Upper lobe of left lung (tissue), 4 donors: ENCODE measurements at regions not wholly inside any gene's neighbourhood (a gene's known extent, or its start where the extent isn't known, plus 50 kb on each side); places are given as distances from the start of the nearest gene placed in this dataset.

Experiments used
- POLR2AphosphoS5 ChIP-seq, 2 donors: sonication (generic); formaldehyde crosslinking; IDR thresholded peaks; one replicate each; pipeline ENCODE4 v1.5.1; 2017; ENCODE audit warnings: antibody characterized with exemption in 2 of 2
- TF ChIP-seq, protein P1 (sequence below), 6 experiments: fragments of 450-650 bp in 4 of 6; fragments of 200-600 bp in 2 of 6; sonication (generic) in 2 of 6; IDR thresholded peaks; one replicate each; pipeline ENCODE4 v1.5.1; 2016 to 2019; ENCODE audit warnings: antibody characterized with exemption in 6 of 6

DNA sequence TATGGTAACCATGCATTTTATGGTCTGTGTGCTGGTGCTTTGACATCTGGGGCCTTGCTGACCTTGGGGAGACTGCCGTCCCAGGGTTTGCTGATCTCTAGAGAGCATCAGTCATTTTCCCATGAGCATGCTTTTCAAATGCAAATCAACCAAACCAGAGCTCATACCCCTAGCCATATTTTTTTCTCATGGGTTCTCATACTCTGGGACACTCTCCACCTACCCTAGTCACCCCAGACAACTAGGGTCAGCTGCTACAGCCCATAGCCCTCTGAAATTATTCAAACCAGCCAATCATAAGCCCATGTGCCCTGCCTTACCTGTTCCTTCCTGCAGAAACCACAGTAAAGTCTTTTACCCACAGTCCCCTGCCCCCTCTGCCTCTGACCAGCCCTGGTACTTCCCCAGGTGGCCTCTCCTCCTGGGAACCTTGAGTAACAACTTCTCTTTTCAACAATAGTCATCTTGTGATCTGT, 132.0 kb downstream of the MAP3K21 start:
- TF ChIP-seq, protein P1, sequence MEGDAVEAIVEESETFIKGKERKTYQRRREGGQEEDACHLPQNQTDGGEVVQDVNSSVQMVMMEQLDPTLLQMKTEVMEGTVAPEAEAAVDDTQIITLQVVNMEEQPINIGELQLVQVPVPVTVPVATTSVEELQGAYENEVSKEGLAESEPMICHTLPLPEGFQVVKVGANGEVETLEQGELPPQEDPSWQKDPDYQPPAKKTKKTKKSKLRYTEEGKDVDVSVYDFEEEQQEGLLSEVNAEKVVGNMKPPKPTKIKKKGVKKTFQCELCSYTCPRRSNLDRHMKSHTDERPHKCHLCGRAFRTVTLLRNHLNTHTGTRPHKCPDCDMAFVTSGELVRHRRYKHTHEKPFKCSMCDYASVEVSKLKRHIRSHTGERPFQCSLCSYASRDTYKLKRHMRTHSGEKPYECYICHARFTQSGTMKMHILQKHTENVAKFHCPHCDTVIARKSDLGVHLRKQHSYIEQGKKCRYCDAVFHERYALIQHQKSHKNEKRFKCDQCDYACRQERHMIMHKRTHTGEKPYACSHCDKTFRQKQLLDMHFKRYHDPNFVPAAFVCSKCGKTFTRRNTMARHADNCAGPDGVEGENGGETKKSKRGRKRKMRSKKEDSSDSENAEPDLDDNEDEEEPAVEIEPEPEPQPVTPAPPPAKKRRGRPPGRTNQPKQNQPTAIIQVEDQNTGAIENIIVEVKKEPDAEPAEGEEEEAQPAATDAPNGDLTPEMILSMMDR (IDR thresholded peaks at IDR 0.05), result no peak
- no peak for TF ChIP-seq POLR2AphosphoS5 (IDR thresholded peaks at IDR 0.05)
